ENCODE measurements at regions not wholly inside any gene's neighbourhood (a gene's known extent, or its start where the extent isn't known, plus 50 kb on each side); places are given as distances from the start of the nearest gene placed in this dataset.
A peak's percentile ranks its signal among the peaks of the same experiment; 100 is the strongest.

DNA sequence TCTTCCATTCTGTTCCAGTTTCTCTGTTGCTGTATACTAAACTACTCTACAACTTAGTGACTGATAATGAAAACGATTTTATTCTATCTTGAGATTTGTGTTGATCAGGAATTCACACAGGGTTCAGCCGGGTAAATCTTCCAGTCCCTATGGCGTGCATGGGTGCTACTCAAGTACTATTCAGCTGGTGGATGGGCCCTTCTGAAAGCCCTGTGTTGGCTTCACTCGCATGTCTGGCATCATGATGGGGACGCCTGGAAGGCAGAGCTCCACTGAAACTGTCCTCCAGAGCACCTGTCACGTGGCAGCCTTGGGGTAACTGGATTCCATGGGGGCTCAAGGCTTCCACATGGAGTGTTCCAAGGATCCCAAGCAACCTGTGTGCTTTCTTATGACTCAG, 86.0 kb upstream of the ZMIZ1 start:
- DNase-seq, result no peak

DNA sequence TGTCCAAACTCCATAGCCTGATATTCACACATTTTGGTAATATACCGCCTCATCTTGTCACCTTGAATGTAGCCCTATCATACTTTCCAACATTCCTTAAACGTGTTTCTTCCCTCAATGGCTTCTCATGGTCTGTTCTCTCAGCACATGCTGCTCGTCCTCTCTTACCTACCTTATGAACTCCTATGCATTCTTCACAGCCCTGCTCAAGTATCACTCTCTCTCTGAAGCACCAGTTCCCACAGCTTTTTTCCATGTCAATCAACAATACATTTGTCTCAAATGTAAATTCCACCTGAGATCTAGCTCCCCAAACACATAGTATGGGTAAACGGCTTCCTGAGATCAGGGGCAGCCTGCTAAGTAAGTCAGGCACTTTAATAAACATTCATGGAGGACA, 85.2 kb upstream of the ZMIZ1 start:
- DNase-seq, result no peak

DNA sequence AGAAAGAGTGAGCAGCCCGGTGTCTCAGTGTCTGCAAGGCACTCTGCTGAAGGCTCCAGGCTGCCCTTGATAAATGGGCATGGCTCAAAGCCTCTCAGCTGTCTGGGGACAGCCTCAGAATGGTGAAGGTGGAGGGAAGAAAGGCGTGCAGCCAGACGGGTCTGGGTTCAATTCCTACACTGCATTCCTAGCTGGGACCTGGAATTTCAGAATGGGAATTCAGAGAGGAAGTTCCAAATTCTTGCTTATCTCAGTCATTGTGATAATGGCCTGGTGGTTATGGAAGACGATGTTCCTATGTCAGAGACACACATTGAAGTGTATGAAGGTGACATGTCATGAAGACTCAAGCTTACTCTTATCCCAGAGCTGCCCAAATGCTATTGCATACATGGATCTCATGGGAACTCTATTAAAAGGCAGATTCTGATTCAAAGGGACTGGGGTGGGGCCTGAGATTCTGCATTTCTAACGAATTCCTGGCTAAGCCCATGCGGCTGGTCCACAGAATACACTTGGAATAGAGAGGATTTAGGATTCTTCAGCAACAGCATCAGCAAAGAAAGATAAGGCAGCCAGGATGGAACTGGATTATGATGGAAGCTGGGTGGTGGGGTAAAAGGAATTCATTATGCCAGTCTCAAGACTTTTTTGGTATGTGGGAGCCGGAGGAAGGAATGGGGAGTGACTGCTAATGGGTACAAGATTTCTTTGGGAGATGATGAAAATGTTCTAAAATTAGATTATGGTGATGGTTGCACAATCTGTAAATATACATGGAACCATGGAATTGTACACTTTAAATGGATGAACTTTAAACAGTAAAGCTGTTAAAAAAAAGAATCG, 82.6 kb upstream of the ZMIZ1 start:
- DNase-seq, result no peak

DNA sequence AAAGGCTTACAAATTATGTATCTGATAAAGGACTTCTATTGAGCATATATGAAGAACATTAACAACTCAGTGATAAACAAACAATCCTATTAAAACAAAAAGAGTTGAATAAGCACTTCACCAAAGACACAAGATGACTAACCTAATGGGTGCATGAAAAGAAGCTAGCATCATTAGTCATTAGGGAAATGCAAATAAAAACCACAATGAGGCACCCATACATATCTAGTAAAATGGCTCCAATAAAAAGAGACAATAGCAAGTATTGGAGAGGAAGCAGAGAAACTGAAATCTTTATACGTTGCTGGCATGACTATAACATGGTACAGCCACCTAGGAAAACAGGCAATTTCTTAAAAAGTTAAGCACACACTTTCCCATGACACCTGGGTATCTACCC, 77.6 kb upstream of the ZMIZ1 start:
- no peak for DNase-seq

DNA sequence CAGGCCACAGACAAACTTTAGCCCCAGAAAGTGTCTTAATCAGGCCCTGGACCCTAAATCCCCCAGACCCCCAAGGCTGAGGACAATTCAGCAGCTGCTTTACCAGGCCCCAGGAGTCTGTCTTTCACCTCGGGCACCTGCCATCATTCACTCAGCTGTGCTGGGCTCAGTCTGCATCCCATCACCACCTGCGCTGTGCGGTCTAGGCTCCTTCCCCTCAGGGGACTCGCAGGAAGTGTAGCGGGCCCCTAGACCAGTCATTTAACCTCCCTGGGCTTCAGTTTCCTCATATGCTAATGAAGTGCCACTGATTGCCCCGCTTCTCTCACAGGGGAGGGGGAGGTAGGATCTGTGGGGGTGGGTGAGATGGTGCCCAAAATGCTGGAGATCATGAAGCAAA, 76.4 kb upstream of the ZMIZ1 start:
- peak; percentile 48 for DNase-seq

DNA sequence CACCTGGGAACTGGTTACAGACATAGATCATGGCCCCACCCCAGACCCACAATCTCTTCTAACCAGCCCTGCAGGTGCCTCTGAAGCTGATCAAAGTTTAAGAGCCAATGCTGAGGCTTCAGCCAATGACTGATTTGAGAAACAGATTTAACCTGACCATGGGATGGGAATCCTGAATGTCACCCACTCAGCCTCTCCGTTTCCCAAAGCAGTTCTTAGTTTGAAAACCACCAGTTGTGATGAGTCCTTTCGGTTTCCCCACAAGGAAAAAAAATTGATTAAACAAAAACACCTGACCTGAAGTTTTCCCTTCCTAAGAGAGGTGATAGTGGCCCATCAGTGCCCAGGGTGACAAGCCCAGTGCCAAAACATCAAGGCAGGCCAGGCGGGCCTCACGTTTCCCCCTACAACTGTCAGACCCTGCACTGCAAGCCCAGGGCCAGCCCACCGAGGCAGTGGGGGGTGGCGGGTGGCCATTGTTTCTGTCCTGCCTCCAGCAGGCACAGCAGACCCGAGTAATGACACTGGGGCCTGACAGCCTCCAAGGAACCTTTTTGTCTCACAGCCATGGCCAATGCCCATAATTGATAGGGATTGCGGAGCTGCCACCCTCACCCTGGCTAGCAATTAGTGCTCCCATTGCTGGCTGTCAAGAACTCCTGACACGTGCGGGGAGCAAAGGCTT, 75.4 kb upstream of the ZMIZ1 start:
- no peak for DNase-seq

DNA sequence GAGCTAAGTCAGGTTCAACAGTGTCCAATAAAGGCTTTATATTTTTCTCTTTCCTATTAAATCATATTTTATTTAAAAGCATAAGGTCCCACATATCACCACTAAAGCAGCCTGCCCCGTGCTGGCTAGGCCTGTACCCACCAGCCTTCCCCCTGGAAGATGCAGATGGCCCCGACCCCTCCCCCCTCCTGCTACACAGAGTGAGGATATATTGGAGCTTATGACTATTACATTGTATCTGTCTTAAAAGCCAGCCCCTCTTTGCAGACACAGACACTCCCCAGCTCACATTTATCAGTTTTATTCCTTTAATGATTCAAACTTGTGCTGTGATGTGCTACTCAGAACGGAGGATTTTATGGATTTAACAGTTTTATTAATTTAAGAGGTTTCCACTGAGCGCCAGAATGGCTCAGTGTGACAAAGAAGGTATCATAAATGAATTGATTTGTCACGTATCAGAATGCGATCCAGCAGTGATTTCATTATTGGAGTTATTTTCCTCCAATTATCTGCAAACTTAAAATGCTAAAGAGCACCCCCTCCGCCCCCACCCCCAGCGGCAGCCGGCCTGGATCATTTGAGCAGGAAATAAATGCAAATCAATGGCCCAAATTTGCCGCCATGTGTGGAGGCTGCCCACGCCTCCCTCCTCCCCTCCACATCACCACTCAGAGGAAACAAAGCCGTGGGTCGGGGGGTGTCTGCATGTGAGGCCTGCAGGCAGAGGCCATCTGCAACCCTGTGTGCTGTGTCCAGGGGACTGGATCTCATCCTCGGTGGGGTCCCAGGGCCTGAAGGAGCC, 72.6 kb upstream of the ZMIZ1 start:
- DNase-seq, result no peak

DNA sequence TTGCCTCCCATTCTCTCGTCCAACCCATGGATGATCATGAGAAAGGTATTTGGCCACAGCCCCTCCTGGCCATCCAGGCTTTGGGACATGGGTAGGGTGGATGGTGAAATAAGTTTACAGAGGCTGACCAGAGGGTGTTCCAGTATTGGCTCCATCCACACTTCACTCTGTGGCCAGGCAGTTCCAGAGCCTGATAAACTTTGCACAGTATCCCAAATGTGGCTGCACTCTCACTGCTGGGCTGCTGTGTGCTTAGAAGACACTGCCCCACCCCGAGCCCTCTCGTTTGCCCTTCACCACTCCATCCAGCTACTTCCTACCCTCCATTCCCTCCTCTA, 72.0 kb upstream of the ZMIZ1 start:
- no peak for DNase-seq

DNA sequence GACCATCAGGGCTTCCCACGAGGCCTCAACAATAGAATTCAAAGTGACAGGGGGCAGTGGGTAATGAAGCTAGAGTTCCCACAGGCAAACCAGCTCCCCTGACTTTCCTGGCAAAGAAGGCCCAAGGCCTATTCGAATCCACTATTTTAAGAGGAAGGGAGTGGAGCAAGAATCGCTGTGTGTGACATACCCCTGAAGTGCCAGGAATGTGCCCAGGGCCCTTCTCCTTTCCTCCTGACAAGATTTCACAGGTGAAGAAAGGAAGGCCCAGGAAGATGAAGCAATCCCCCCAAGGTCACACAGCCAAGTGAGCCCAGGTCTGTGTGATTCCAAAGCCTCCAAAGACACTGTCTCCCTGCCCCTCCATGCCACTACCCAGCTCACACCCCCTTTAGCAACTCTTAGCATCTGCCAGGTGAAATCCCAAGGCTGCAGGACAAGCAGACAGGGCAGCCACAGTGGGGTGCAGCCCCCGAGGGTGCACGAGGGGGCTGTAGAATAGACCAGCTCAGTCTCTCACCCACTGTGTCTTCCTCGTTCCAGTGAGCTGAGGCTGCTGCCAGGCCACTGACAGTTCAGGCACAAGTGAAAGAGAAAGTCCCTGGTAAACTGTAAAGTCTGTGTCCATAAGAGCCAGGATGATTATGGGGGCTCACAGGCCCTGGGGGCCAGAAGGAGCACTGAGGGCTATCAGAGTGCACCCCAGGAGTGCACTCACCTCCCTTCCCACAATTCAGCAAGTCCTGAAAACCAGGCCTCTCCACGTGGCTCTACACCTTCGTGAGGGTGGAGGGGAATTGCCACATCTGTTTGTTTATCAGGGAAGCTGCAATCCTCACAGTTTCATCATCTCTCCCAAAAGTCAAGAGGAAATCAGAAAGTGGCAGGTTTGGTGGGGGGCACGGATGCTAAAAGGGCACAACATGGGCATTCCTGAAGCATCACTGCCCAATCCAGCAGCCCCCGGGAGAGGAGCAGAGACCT, 70.8 kb upstream of the ZMIZ1 start:
- DNase-seq, result no peak

DNA sequence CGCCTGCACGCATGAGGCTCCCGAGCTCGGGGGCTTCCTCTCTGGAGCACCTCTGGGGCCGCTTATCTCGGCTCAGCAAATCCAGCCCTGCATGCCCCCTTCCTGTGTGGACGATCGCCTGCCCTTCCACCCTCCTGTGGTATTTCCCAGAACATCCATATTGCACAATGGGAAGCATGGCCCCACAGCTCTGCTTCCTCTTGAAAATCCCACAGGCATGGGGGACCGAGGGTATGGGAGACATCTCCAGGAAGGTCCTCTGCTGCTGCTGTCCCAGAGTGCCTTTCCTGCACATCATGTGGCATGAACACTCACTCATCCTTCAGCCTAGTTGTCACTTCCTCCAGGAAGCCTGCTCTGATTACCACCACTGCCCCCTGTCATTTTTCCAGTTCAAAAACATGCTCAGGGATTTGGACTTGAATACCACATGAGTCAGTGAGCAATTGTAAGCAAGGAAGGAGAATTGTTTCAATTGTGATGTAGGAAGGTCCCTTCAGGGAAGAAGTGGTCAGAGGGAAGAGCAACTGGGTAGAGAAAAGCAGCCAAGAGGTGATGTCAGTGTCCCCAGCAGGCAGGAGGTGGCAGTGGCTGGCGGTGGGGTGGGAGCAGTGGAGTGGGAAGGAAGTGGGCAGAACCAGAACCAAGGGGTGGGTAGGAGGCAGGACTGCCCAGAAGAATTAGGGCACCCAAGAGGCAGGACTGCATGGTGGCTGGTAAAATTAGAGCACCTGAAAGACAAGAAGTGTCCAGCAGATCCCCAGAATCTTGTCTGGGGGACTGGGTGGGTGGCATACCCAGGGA, 67.5 kb upstream of the ZMIZ1 start:
- DNase-seq, result no peak

DNA sequence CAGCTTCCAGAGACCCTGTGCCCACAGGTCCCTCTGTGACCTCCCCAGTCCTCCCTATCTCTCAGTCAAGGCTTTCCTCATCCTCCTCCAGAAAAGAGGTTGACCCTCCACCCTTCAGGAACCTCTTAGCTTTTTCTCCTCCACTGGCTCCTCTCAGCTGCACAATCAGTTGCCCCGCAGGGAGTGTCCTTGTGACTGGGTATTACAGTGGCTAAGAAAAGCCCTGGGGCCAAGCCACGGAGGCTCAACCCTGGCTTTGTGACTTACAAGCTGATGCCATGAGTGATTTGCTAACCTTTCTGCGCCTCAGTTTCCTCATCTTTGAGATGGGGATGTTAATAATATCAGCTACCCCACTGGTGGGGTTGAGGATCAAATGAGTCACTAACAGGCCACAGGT, 66.4 kb upstream of the ZMIZ1 start:
- no peak for DNase-seq

DNA sequence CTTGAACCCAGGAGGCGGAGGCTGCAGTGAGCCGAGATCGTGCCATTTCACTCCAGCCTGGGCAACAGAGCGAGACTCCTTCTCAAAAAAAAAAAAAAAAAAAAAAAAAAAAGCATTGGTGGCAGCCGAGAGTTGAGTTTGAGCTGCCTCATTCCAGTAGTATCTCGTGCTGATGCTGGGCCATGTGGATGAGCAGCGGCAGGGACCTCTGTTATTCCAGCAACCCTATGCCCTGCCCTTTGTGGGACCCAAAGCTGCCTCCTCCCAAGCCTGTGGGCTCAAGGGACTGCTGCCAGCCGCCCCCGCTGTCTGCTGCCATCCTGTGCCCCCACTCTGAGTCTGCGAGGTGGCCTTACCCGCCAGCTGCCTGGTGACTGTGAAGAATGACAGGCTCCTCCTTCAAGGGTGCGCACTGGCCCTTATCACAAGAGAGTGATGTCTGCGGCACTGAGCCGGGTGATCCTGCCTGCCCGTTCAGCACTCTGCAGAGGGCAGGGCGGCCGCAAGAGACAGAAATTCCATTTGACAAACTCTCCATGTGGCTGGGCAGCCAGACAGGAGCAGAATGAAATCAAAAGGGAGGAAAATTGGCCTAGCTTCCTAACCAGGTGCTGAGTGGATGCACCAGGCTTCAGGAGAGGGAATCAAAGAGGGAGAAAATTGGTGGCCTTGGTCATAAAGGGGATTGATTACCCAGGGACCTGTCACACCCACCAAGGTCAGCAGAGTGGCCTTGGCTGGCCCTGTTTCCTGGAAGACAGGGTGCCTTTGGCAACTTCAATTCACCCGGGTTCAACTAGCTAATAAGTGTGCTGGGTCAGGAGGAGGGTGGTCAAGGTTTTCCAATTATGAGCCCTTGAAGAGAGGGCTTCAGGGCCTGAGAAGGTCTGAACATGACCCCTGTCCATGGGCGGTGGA, 65.3 kb upstream of the ZMIZ1 start:
- peak; percentile 15 for DNase-seq

DNA sequence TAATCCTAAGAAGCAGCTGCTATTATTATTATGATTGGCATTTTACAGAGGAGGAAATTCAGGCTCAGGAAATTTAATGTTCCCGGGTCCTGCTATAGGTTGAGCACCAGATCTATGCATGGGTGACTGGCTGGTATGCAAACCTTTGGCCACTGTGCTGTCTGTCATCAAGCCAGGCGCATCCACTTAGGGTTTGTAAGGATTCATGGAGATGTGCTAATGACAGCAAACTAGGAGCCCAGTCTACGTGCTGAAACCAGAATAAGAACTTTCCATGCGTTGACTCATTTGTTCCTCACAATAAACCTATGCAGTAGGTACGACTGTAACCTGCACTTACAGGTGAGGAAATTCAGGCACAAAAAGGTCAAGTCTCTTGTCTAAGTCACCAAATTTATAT, 64.5 kb upstream of the ZMIZ1 start:
- DNase-seq, result no peak

DNA sequence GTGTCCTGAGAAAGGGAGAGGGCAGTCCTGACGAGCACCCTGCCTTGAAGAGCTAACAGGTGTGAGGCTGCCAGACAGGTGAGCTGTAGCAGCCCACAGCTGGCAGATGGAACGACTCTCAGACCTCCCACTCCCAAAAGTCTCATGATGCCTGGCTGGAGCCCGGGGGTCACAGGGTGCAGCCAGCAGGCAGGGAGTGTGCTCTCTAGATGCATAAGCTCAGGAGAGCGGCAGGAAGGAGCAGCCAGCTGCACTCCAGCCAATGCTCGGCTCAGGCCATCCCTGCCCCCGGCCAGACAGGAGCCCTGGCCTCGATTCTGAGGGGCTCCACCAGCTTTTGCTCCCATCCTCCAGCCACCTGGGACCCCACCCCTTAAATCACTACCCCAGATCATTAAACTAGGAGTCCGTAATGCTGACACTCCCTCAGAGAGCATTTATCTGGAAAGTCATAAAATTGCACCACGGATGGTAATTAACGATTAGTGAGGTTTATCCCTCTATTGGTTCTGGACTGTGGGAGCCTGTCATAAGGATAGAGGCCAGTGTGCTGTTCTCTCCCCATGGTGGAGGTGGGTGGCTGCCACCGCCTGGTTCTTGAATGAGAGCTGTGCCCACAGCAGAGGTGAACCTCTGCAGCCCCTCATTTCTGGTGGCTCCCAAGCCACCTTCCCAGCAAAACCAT, 63.5 kb upstream of the ZMIZ1 start:
- no peak for DNase-seq

DNA sequence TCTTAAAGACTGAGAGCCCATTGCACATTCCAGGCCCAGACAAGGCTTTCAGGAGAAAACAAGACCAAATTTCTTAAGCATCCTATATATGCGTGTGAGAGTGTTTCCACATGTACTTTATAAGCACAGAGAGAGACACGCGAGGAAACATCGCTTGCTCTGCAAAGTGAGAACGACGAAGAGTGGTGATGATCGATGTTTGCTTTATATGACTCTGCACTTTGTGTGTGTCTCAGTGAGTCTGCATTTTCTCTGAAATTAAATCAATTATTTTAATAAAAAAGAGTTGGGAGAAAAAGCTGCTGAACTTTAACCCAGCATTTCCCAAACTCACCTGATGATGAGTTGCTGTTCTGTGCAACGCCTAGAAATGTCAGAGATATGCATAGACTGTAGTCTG, 61.7 kb upstream of the ZMIZ1 start:
- DNase-seq, result no peak

DNA sequence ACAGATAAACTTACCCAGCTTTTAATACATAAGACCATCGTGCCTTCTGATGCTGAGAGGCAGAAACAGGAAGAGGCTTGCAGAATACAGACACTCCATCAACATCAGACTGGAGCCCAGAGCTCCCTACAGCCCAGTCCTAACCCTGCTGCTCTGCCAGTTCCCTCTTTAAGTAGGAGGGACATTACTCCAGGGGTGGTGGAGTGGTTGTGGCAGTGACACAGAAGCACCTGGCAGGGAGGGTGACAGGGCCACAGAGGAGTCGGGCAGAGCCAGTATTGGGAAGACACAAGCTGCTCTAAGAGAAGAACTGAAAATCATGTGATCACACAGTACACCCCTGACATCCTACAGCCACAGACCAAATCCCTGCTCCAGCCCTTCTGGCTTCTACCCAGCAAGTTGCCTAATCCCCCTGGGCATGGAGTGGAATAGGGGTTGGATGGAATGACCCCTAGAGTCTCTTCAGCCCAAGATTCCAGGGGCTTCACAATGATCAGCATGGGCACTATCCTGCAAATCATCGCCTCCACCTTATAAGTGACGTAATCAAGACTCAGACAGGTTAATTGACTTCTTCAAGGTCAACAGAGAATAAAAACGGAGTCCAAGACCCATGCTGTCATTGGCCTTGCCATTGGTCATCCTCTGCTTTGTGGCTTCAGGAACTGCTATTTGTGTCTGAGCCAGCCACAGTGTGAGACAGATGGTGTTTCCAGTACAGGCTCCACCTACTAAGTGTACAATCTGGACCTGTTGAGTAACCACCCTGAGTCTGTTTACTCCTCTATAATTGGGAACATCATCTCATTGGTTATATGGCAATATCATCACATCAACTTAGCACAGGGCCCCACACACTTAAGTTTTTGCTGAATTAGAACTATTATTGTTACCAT, 61.1 kb upstream of the ZMIZ1 start:
- no peak for DNase-seq

DNA sequence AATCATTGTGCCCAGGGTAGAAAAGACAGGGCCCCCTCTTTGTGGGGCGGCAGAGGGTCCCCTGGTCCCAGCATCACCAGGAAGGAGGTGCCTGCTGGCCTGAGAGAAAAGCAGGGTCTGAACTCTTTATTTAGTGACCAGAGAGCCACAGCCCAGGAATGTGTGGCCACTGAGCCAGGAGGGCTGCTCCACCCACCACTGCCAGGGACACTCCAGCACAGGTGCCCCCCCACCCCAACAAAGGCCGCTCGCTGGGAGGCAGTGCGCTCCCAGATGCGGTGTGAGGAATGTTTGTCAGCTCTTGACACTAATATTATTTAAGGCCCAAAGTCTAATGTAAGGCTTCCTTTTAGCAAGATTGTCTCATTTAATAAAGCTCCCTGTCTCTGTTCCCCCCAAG, 59.6 kb upstream of the ZMIZ1 start:
- no peak for DNase-seq

DNA sequence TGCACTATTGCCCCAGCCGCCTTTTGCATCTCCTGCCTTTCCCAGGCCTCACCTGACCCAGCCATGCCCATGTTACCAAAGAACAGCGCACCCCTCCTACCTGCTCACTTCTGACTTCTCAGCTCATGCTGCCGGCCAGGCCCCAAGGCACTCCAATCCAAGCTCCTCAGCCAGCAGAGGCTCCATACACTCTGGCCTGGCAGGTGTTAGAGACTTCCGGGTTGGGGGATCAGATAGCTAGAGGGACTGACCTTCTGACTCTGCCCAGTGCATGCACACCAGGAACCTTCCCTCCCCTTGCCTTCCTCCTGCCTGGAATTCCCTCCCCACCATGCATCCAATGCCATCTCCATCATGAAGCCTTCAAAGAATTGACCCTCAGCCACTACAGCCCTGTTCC, 56.2 kb upstream of the ZMIZ1 start:
- DNase-seq, result no peak

DNA sequence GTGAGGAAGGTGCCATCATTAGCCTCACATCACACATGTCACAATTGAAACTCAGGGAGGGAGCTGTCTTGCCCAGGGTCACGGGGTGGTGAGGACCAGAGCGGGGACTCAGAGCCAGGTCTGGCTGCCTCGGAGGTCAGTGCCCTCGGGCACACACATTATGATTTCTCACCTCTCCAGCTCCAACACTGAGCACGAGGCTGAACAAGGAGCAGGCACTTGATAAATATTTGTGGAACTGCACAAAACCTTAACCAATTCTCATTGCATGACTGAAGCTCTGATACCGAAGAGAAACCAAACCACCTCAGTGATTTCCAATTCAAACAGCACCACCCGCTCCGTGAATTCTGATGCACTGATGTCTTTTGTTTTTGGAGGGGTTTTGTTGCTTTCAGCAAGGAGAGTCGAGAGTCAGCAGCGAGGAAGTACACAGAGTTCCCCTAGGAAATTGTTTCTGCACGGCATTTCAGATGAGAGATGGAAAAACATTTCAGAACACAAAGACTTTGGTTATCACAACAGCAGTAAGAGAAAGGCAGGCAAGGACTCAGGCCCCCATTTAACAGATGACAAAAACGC, 55.3 kb upstream of the ZMIZ1 start:
- no peak for DNase-seq

Data from NCI-H1436 (cell line).